Activated CD8-positive, alpha-beta memory T cell treated with anti-CD3 and anti-CD28 coated beads, Interleukin-2, amount 10 ng/mL, durations not matched to agents 7 days and 5 days (primary cell): ENCODE measurements at regions not wholly inside any gene's neighbourhood (a gene's known extent, or its start where the extent isn't known, plus 50 kb on each side); places are given as distances from the start of the nearest gene placed in this dataset.

Experiments
- ATAC-seq: fragments of 150-1000 bp; cut with Tn5 transposase; one replicate; pipeline ENCODE4 v1.10.0; 2021; ENCODE audit warnings: moderate library complexity
- CTCF ChIA-PET: fragments of 350-600 bp; sonication (Branson Sonifier 250); formaldehyde crosslinking; loops from one replicate; lab custom pipeline; 2021; ENCODE audit warnings: antibody characterized with exemption; lab: Charles Lee
- DNase-seq: peaks from one replicate; pipeline ENCODE4 v3.0.0-alpha.2; 2020
- H3K27ac Mint-ChIP-seq: one replicate; pipeline ENCODE4 v1.8.0; 2021; ENCODE audit warnings: mild to moderate bottlenecking, mixed read lengths
- H3K27me3 Mint-ChIP-seq: one replicate; pipeline ENCODE4 v1.8.0; 2021; ENCODE audit warnings: mixed read lengths
- H3K36me3 Mint-ChIP-seq: one replicate; pipeline ENCODE4 v1.8.0; 2021; ENCODE audit warnings: mild to moderate bottlenecking, mixed read lengths
- H3K4me1 Mint-ChIP-seq: one replicate; pipeline ENCODE4 v1.8.0; 2021; ENCODE audit warnings: mixed read lengths
- H3K4me3 Mint-ChIP-seq: one replicate; pipeline ENCODE4 v1.8.0; 2021; ENCODE audit warnings: mild to moderate bottlenecking, moderate library complexity, mixed read lengths
- H3K9me3 Mint-ChIP-seq: one replicate; pipeline ENCODE4 v1.8.0; 2022; ENCODE audit warnings: low read depth, mixed read lengths

DNA sequence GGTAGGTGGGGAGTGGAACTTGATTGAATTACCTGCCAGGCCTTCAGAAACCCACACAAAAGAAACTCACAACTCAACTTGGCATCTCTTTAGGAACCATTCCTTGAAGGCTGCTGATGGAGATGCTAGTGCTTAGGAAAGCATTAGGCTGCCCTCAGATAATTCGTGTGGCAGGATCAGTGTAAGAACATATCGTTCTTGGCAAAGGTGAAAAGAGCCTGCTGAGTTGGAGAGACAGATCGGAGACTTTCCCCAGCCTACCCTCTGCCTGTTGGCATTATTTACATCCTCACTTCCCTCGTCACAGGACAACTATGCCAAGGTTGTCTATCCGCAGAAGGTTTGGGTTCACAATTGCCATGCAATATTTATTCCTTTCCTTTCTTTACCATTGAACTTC is 120.0 kb upstream of the HS3ST3A1 start:
- DNase-seq (no peak), ATAC-seq (no peak)
- H3K27ac Mint-ChIP-seq, result no peak overlapping the region
- no peaks in the 10 kb centered on the region for H3K9me3 Mint-ChIP-seq
- H3K27me3 Mint-ChIP-seq, result no peaks in the 10 kb centered on the region
- H3K36me3 Mint-ChIP-seq, result no peaks in the 10 kb centered on the region
- H3K4me3 Mint-ChIP-seq, result no peak overlapping the region
- CTCF ChIA-PET, result no interaction called here
- no peaks in the 10 kb centered on the region for H3K4me1 Mint-ChIP-seq

GRCh38 chr17:13725288-13725990 is 123.7 kb upstream of the HS3ST3A1 start:
- Mint-ChIP-seq H3K27ac (no peak overlapping the region), H3K27me3 (no peaks in the 10 kb centered on the region), H3K9me3 (peaks cover 2% of the 10 kb centered on the region), H3K4me1 (no peaks in the 10 kb centered on the region), H3K4me3 (no peak overlapping the region), H3K36me3 (no peaks in the 10 kb centered on the region)
- CTCF ChIA-PET, result no interaction called here
- no peak for DNase-seq
- ATAC-seq, result no peak

- no peaks in the 10 kb centered on the region for H3K4me1 Mint-ChIP-seq
- ATAC-seq, result no peak
- H3K4me3 Mint-ChIP-seq, result no peak overlapping the region
- H3K9me3 Mint-ChIP-seq, result peaks cover 2% of the 10 kb centered on the region
- no peaks in the 10 kb centered on the region for H3K27me3 Mint-ChIP-seq
- DNase-seq, result no peak
- no peaks in the 10 kb centered on the region for H3K36me3 Mint-ChIP-seq
- no peak overlapping the region for H3K27ac Mint-ChIP-seq
- CTCF ChIA-PET, result no interaction called here
Observed at GRCh38 chr17:13727441-13728171, 125.9 kb upstream of the HS3ST3A1 start.

DNA sequence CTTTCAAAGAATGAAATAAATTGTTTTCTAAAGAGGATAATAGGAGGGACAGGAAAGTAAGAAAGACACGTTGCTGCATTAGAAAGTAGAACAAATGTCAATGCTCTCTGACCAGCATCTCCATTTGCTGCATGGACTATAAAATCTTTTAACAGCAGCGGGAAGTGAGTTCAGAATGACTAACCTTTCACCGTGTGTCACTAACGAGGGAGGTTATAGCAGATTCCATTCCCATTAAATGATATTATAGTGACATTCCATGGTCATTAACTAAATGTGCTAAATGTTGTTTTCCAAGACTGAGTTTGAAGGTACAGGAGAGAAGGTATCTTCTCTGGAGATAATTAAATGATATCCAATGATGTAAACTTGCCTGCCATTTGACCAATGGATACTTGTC is 127.1 kb upstream of the HS3ST3A1 start:
- H3K4me1 Mint-ChIP-seq, result no peaks in the 10 kb centered on the region
- CTCF ChIA-PET, result no interaction called here
- ATAC-seq, result no peak
- H3K4me3 Mint-ChIP-seq, result no peak overlapping the region
- H3K9me3 Mint-ChIP-seq, result peaks cover 2% of the 10 kb centered on the region
- no peaks in the 10 kb centered on the region for H3K36me3 Mint-ChIP-seq
- no peak for DNase-seq
- no peak overlapping the region for H3K27ac Mint-ChIP-seq
- no peaks in the 10 kb centered on the region for H3K27me3 Mint-ChIP-seq

DNA sequence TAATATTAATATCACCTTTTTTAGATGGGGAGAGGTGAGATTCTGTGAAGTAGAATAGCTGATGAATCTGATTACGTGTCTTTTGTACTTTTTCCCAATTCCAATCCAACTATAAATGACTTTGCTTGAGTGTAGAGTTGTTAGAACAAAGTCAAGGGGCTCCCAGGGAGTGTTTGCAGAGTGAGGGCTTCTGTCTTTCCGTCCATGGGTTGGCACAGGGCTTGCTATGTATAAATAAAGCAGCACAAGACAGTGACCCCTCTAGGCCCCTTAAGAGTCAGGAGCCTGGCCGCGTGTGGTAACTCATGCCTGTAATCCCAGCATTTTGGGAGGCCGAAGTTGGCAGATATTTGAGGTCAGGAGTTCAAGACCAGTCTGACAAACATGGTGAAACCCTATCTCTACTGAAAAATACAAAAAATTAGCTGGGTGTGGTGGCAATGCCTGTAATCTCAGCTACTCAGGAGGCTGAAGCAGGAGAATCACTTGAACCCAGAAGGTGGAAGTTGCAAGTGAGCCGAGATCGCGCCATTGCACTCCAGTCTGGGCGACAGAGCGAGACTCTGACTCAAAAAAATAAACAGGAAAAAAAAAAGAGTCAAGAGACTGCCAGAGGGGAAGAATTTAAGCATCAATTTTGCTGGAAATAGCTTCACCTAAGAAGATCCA is 127.9 kb upstream of the HS3ST3A1 start:
- H3K4me3 Mint-ChIP-seq, result no peak overlapping the region
- DNase-seq (no peak), ATAC-seq (no peak)
- H3K27ac Mint-ChIP-seq, result no peak overlapping the region
- no peaks in the 10 kb centered on the region for H3K4me1 Mint-ChIP-seq
- no peaks in the 10 kb centered on the region for H3K27me3 Mint-ChIP-seq
- H3K36me3 Mint-ChIP-seq, result no peaks in the 10 kb centered on the region
- CTCF ChIA-PET, result no interaction called here
- peaks cover 2% of the 10 kb centered on the region for H3K9me3 Mint-ChIP-seq

DNA sequence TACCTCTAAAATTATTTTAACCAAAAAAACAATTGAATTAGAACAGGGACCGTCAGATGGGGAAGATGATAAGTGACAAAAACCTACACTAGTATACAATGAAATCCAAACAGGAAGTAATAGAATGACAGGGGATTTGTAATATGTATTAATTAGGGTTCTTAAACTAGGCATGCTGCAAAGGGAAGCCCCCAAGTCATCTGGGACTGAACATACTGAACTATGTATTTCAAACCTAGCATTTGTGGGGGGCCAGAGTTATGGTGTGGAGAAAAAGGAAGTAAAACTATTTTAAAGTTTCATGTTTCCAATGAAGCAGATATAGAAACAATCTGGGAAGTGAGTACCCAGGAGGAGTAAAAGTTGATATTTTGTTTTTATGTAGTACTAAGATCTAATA is 133.2 kb upstream of the HS3ST3A1 start:
- Mint-ChIP-seq H3K27me3 (no peaks in the 10 kb centered on the region), H3K4me3 (no peak overlapping the region), H3K27ac (no peak overlapping the region), H3K36me3 (no peaks in the 10 kb centered on the region), H3K4me1 (no peaks in the 10 kb centered on the region), H3K9me3 (peaks cover 2% of the 10 kb centered on the region)
- CTCF ChIA-PET, result no interaction called here
- DNase-seq, result no peak
- no peak for ATAC-seq

DNA sequence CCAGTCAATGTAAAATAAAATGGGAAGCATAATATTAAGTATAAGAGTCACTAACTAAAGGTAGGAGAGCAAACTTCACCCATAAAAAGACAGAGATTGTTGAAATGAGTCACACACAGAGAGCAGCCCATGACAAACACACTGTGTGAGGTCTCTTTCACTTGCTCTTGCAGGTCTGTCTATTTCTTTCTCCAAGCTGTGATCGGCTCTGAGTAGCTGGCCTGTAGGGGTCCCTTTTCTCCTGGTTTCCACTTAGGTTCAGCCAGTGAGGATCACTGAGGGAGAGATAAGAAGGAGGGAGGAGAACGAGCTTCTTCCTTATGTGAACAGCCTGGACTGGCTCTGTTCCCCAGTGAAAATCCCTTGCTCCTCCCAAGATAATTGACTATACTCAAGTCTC is 133.7 kb upstream of the HS3ST3A1 start:
- H3K27ac Mint-ChIP-seq, result no peak overlapping the region
- H3K36me3 Mint-ChIP-seq, result no peaks in the 10 kb centered on the region
- no peak overlapping the region for H3K4me3 Mint-ChIP-seq
- H3K9me3 Mint-ChIP-seq, result no peaks in the 10 kb centered on the region
- CTCF ChIA-PET, result no interaction called here
- no peaks in the 10 kb centered on the region for H3K27me3 Mint-ChIP-seq
- ATAC-seq, result no peak
- no peaks in the 10 kb centered on the region for H3K4me1 Mint-ChIP-seq
- no peak for DNase-seq

GRCh38 chr17:13735861-13736260 is 134.1 kb upstream of the HS3ST3A1 start:
- no peak overlapping the region for H3K4me3 Mint-ChIP-seq
- ATAC-seq, result no peak
- CTCF ChIA-PET, result no interaction called here
- DNase-seq, result no peak
- H3K4me1 Mint-ChIP-seq, result no peaks in the 10 kb centered on the region
- no peaks in the 10 kb centered on the region for H3K9me3 Mint-ChIP-seq
- no peak overlapping the region for H3K27ac Mint-ChIP-seq
- no peaks in the 10 kb centered on the region for H3K36me3 Mint-ChIP-seq
- peaks cover 2% of the 10 kb centered on the region for H3K27me3 Mint-ChIP-seq

GRCh38 chr17:13736916-13737315 is 135.2 kb upstream of the HS3ST3A1 start:
- ATAC-seq (no peak), DNase-seq (no peak)
- Mint-ChIP-seq H3K9me3 (no peaks in the 10 kb centered on the region), H3K36me3 (no peaks in the 10 kb centered on the region), H3K27me3 (peaks cover 5% of the 10 kb centered on the region), H3K4me1 (no peaks in the 10 kb centered on the region), H3K4me3 (no peak overlapping the region), H3K27ac (no peak overlapping the region)
- CTCF ChIA-PET, result no interaction called here

DNA sequence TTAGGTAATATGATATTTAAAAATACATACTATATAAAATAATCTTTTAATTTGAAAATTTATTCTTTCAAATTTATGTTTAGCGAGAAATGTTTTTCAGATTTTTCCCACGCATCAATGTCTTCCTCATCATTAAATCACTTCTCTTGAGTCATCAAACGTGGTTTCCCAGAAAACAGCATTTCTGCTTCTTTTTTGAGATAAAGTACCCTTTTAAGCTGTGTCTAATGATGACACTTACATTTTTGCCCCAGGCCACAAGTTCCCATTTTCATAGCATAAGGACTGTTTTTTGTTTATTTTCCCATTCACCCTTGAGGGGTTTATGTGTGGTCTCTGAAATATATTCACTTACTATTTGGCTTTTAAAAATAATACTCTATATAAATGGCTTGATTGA is 139.0 kb upstream of the HS3ST3A1 start:
- Mint-ChIP-seq H3K4me3 (no peak overlapping the region), H3K9me3 (no peaks in the 10 kb centered on the region), H3K36me3 (no peaks in the 10 kb centered on the region), H3K27me3 (peaks cover 10% of the 10 kb centered on the region), H3K4me1 (no peaks in the 10 kb centered on the region), H3K27ac (no peak overlapping the region)
- CTCF ChIA-PET, result no interaction called here
- DNase-seq, result no peak
- no peak for ATAC-seq

DNA sequence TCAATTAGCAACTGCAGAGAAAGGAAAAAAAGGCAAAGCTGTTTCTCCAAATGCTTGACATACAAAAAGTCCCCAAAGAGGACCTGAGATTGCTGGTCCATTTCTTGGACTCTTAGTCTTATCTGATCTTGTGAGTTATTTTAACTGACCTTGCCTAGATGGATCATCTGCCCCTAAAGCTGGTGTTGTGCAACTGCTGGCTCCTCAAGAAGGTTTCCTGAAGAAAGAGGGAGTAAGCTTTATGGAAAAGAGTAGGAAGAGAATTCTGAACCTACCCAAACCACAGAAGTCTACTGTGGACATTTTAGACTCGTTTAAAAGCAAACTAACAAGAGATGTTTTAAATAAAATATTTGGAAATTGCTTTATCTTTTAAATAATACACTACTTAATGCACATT is 140.0 kb upstream of the HS3ST3A1 start:
- DNase-seq, result no peak
- Mint-ChIP-seq H3K36me3 (no peaks in the 10 kb centered on the region), H3K27me3 (peaks cover 10% of the 10 kb centered on the region), H3K4me1 (no peaks in the 10 kb centered on the region), H3K4me3 (no peak overlapping the region), H3K27ac (no peak overlapping the region), H3K9me3 (no peaks in the 10 kb centered on the region)
- CTCF ChIA-PET, result no interaction called here
- ATAC-seq, result no peak

GRCh38 chr17:13743906-13744305 is 142.2 kb upstream of the HS3ST3A1 start:
- no peak for DNase-seq
- no peak for ATAC-seq
- no peak overlapping the region for H3K27ac Mint-ChIP-seq
- CTCF ChIA-PET, result no interaction called here
- H3K9me3 Mint-ChIP-seq, result no peaks in the 10 kb centered on the region
- no peaks in the 10 kb centered on the region for H3K4me1 Mint-ChIP-seq
- no peaks in the 10 kb centered on the region for H3K36me3 Mint-ChIP-seq
- no peak overlapping the region for H3K4me3 Mint-ChIP-seq
- peaks cover 10% of the 10 kb centered on the region for H3K27me3 Mint-ChIP-seq

GRCh38 chr17:13746404-13746803 is 144.7 kb upstream of the HS3ST3A1 start:
- H3K27me3 Mint-ChIP-seq, result peaks cover 6% of the 10 kb centered on the region
- H3K4me3 Mint-ChIP-seq, result no peak overlapping the region
- CTCF ChIA-PET, result no interaction called here
- DNase-seq (no peak), ATAC-seq (no peak)
- H3K9me3 Mint-ChIP-seq, result no peaks in the 10 kb centered on the region
- H3K36me3 Mint-ChIP-seq, result no peaks in the 10 kb centered on the region
- H3K4me1 Mint-ChIP-seq, result no peaks in the 10 kb centered on the region
- no peak overlapping the region for H3K27ac Mint-ChIP-seq
